GM19467 (cell line): ENCODE measurements at regions not wholly inside any gene's neighbourhood (a gene's known extent, or its start where the extent isn't known, plus 50 kb on each side); places are given as distances from the start of the nearest gene placed in this dataset.
A peak's percentile ranks its signal among the peaks of the same experiment; 100 is the strongest.
"Not testable (repeated sequence)": the region's sequence is repeated elsewhere in the genome, so short reads cannot be mapped to it uniquely, and the experiment has no call there.

Source experiments
- ATAC-seq: cut with Tn5 transposase; IDR thresholded peaks from one replicate; pipeline ENCODE4 v1.9.1; 2021; ENCODE audit warnings: mild to moderate bottlenecking, moderate library complexity; ENCODE audit not compliant: unreplicated experiment

DNA sequence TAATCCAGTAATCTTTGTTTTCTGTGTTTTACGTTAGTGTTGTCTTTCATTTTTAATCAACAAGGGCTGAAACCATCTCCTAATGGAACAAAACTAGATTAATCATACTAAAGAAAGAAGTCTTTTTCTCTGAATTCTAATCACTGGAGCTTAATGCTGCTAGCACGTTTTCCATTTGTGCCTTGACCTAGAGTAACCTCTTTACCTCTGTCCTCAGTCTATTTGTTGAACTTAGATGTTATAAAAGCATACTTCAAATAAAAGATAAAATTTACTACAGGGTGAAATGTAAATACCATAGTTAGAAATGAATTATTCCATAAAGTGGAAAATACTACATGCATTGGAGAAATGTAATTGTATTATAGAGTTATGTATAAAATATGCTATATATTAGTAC, 207.1 kb downstream of the NKX6-1 start:
- no peak for ATAC-seq

DNA sequence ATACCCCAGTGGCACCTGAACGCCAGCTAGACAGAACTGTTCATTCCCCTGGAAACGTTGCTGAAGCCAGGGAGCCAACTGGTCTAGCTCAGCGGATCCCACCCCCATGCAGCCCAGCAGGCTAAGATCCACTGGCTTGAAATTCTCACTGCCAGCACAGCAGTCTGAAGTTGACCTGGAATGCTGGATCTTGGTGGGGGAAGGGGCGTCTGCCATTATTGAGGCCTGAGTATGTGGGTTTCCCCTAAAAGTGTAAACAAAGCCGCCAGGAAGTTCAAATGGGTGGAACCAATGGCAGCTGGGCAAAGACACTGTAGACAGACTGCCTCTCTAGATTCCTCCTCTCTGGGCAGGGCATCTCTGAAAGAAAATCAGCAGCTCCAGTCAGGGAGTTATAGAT, 213.0 kb downstream of the NKX6-1 start:
- no peak for ATAC-seq

DNA sequence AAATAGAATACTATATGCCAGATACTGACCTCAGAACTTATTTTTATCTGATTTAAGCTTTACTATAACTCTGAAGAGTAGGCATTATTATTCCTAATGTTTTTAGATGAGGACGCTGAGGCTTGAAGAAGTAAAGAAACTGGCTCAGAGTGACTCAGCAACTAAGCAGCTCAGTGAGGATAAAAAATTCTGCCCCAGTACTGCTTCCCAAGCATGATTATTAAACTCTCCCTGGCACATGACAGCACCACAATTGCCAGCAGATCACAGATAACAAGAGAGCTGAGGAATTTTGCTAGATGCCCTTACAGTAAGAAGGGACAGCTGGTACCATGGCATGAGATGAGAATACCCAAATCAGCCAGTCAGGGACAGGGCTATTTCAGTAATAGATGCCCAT, 219.4 kb downstream of the NKX6-1 start:
- no peak for ATAC-seq

DNA sequence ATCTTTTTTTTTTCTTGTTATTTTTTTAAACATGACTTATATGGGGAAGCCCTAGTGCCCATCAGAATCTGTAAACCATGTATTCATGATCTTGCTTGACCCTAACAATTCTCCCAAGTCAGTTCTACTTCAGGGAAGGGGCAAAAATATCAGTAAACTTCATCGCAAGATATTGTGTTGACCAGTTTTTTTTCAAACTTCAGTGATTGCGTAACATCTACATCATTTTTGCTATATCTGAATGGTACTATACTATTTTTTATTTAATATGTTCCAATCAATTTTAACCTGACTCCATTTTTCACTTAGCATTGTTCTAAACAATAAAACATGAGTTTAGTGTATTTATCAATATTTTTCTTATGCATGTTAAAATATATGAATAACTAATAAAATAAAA, 221.2 kb downstream of the NKX6-1 start:
- no peak for ATAC-seq

DNA sequence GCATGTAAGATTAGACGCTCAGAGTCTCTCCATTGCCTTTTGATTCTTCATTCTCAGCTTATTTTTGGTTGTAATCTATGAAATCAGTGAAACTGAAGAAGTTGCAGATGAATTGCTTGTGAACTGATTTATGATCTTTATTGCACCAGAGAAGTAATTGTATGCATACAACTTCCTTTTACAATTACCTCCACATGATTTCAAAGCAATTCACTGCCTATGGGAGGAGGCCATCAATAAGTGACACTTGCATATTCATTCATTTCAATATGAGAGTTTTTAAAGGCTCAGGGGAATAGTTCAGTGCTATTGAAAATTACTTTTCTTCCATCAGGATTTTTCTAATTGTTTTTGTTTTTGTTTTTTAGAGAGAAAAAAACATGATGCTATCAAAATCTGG, 222.3 kb downstream of the NKX6-1 start:
- no peak for ATAC-seq

DNA sequence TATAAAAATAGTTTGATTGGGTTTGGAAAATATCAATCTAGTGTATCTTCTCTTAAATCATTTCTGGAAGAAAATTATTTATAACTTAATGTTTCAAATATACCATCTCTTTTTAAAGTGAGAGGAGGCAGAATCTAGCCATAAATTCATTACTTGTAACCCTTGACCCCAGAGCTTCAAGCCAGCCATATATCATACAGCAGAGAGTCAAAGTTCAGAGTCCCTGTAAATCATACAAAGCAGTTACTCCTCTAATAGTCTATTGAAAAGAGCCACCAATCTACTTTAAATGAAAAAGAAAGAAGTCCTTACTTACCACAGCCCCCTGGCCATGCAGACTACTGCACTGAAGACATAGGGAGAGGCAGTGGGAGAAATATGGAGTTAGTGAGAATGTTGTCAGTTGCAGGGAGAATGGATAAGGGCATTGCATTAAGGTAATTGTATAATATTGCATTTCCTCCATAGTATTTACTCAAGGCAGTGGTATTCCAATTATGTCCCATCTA, 229.5 kb downstream of the NKX6-1 start:
- ATAC-seq: no peak

DNA sequence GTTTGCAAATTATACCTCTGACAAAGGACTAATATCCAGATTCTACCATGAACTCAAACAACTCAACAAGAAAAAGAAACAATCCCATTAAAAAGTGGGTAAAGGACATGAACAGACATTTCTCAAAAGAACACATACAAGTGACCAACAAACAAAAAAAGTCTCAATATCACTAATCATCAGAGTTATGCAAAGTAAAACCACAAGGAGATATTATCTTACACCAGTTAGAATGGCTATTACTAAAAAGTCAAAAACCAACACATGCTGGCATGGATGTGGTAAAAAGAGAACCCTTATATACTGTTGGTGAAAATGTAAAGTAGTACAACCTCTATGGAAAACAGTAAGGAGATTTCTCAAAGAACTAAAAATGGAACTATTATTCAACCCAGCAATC, 234.4 kb downstream of the NKX6-1 start:
- no peak for ATAC-seq

DNA sequence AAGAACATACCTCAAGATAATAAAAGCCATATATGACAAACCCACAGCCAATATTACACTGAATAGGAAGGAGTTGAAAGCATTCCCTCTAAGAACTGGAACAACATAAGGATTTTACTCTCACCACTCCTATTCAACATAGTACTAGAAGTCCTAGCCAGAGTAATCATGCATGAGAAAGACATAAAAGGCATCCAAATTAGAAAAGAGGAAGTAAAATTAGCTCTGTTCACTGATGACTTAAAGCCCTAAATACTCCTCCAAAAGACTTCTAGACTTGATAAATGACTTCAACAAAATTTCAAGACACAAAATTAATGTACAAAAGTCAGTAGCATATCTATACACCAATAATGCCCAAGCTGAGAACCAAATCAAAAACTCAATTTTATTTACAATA, 235.7 kb downstream of the NKX6-1 start:
- no peak for ATAC-seq

DNA sequence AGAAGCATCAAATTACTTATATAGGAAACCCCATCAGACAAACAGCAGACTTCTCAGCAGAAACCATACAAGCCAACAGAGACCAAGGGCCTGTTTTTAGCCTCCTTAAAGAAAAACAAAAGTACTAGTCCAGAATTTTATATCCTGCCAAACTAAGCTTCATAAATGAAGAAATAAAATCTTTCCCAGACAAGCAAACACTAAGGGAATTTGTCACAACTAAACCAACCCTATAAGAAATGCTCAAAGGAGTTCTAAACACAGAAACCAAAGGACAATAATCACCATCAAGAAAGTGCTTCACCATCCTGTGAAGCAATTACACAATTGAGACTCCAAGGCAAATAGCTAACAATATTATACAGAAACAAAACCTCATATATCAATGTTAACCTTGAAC, 238.6 kb downstream of the NKX6-1 start:
- ATAC-seq: no peak

DNA sequence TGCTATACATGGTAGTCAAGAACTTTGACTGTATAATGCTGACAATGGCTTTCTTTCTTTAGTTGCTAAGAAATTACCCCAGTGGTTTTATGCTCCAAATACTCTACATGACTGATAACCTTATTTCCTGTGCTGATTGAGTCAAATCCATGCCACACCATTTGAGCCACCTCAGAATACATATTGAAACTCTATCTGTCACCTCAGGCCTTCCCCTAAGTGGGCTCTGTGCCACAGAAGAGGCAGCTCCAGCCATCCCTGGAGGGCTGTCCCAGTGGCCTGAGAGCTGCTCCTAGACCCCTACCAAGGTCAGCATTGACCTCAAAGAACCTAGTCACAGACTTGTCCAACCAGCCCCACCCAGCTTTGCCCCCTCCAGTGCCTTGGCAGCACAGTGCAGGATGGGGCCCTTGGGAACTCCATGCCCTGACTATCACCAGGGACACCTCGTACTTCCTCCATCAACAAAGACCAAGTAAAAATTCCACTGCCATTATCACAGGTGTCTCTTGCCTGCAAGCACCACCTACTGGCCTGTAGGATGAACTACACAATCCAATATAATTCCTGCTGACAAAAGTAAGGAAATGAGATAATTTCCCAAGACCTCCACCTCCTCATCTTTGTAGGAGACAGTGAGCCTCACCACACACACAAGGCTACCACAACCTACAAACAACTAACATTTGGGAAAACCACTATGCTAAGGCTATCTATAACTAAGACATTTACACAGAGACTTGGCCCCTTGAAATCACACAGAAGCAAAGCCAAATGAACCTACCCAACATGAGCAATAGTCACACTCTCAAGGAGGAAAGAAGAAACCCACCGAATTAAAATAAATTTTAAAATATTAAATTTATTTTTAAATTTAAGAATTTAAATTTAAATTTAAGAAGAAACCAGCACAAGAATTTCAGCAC, 239.9 kb downstream of the NKX6-1 start:
- peak; percentile 64 for ATAC-seq

DNA sequence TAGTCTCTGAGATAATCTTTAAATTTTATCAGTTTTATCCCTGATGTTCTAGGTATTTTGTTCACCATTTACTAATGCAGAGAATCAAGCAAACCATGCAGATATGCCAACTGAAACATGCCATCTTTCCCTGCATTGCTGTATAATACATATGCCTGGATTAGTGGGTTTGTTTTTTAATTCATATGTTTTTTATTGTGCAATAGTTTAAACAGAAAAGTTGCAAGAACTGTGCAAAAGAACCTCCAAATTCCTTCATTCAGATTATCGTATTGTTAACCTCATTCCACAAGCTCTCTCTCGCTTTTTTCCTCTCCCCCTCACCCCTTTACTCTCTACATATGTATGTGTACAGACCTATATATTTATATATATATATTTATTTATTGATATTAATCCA, 244.6 kb downstream of the NKX6-1 start:
- ATAC-seq: no peak

DNA sequence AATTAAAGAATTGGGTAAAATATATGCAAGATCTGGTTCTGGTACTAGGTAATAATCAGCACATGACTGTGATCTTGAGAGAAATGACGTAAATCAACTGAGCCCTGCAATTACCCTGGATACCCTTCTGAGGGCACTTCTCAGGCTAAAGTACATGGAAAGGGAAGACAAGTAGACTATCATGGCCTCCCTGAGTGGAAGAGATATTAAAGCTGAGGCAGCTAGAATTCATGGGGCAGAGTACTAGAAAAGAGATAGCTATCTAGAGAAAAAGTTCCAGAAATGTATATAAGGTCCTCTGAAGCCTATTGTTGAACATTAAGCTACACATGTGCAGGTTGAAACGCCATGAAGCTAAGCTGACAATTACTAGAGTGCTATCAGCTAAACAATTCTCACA, 249.6 kb downstream of the NKX6-1 start:
- ATAC-seq: no peak

DNA sequence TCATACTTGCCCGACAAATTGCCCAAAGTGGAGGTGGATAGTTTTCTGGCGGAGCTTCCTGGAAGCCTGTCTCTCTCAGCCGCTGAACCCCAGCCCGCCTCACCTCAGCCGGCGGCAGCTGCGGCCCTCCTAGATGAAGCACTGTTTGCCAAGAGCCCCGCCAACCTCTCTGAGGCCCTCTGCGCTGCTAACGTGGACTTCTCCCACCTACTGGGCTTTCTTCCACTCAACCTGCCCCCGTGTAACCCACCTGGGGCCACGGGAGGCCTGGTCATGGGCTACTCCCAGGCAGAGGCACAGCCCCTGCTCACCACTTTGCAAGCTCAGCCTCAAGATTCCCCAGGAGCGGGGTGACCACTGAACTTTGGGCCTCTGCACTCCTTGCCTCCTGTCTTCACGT, 254.1 kb downstream of the NKX6-1 start:
- not testable (repeated sequence) for ATAC-seq

DNA sequence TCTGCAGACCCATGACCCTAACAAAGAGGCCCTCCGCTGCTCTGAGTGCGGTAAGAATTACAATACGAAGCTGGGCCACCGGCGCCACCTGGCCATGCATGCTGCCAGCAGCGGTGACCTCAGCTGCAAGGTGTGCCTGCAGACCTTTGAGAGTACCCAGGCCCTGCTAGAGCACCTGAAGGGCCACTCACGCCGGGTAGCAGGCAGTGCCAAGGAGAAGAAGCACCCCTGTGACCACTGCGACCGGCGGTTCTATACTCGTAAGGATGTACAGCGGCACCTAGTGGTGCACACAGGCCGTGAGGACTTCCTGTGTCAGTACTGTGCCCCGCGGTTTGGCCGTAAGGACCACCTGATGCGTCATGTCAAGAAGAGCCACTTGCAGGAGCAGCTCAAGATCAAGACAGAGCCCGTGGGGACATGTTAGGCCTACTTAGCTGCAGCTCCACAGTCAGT, 254.7 kb downstream of the NKX6-1 start:
- not testable (repeated sequence) for ATAC-seq

DNA sequence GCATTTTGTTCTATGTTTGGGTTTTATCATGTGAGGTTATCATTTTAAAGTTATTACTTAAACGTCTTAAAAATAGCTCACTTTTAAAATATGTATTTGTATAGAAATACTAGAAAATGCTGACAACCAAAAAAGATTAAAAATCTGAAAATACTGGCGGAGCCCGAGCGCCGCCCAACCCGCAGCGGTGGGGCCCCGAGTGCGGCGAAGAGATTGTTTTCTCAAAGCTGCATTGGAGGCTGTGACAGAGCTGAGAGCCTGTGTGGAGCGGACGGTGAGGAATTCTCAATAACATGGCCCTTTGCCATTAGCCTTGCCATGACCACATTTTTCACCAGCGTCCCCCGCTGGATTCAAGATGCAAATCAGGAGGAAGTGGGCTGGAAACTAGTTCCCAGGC, 255.4 kb downstream of the NKX6-1 start:
- no peak for ATAC-seq

DNA sequence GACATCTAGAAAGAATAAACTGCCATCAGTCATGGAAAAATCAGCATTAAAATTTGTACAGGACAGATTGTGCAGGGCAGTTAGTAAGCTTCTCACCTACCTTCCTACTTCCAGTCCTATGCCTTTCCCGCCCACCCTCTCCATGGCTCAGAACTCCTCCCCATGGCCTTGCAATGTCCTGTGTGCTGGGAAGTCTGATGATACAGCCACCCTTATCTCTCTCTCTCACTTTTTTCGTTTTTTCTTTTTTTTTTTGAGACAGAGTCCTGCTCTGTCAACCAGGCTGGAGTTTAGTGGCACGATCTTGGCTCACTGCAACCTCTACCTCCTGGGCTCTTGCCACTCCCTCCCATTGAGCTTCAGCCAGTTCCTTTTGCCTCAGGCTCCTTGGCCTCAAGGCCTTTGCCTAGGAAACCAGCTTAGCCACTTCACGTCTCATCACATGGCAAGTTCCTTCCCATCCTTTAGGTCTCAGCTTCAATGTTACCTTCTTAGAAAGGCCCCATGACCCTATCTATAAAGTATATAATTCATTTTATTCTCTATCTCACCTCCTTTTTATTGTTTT, 259.7 kb downstream of the NKX6-1 start:
- ATAC-seq: no peak

DNA sequence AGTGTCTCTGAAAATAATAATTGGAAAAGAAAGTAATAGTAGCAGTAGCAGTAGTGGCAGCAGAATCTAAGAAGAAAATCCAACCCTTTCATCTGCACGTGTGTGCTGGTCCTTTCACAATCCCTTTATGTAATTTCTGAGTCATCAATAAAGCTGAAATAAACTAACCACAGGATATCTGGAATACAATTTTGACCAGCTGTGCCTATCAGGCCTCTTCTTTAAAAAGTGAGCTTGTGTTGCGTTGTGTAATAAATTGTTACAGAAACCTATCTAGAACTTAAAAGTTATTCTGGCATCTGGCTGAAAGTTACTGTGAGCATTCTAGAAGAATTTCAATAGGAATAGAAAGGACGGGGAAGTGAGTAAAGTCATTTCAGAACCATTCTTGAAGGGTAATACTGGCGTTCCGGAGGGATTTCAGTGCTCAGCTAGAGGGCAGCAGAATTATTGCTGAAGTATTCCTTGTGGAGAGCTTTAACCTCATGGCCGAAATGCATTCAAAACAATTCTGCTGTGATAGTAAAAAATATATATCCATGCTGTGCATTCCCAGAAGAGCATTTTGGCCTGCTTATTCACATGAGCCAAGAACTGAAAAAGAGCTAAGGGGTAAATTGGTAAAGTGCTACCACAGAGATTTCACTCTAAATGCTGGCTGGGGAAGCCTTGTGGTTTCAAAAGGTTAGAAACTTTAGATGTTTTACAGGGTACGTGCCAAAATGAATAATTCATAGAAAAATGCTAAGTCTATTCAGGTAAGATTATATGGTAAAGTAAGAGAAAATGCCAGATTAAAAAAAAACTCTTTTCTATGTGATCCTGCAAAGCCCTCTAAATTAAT, 260.6 kb downstream of the NKX6-1 start:
- no peak for ATAC-seq

DNA sequence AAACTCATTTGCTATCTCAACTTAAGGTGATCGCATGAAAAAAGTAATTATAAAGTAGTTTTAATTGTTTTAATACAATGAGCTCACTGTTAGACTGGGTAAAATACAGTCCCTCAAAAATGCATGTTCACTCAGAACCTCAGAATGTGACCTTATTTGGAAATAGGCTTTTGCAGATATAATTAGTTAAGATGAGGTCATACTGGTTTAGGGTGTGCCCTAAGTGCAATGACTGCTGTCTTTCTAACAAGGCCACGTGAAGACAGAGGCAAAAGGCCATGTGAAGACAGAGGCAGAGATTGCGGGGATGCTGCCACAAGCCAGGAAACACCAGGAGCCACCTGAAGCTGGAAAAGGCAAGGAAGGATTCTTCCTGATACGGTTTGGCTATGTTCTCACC, 262.1 kb downstream of the NKX6-1 start:
- ATAC-seq: no peak

DNA sequence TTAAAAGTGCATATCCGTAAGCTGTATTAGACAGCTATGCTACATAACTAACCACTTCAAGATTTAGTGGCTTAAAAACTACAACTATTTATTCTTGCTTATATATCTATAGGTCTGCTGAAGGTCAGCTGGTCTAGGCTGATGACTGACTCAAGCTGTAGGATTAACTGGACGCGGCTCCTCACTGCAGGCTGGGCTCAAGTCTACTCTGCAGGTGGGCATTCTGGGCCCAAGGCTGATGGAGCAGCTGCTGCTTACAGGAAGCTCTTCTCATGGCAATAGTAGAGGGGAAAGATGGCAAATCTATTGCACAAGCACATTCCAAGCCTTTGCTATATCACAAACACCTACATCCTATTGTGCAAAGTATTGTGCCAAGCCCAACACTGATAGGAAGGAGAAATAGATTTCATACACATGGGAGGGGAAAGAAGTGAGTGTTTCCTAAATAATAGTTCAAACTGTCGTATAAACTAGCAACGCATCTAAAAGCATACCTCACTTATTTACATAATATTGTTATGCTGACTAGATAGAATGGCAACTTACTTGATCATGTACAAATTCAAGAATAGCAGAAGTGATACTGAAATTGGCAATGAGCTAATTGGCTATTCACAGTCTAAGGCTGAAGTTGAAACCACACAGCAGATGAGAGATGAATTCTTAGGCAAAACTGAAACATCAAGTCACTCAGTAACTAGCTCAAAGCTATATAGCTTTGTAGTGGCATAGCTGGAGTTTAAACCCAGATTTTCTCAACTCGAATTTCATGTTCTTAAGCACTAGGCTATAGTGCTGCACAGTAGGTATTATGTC, 263.8 kb downstream of the NKX6-1 start:
- ATAC-seq: peak; percentile 99

DNA sequence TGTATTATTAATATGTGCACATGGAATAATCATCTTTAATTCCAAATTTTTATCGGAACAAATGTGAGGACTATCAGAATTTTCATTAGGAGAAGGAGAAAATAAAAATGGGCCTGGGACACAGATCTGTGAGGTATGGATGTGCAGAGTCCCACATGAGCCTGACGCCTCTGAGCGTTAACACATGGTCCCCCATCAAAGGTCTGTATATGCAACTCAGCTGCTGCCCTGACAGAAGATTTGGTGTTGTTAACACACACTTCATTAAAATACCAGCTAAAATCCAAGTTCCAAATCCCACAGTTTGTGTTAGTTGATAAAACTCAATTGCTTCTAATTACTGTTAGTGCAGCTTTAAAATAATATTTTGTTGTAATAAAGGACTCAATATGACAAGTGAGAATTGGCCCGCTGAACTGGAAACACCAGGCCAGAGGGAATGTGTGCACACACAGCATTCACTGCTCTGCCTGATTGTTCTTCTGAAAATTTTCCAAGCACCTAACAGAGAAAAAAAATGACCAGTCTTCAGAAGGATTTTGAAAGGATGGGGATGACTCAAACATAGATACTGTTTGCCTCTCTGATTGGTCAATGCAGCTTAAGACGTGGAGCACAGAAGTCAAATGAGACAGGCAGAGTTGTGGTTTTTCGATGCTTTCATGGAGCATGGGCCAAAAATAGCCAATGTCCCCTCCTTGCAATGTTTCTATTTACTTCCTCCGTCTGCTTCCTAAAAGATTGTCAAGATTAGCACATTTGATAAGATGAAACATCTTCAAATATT, 266.6 kb downstream of the NKX6-1 start:
- no peak for ATAC-seq
